Calu3 (cell line): ENCODE measurements at regions not wholly inside any gene's neighbourhood (a gene's known extent, or its start where the extent isn't known, plus 50 kb on each side); places are given as distances from the start of the nearest gene placed in this dataset.
A peak's percentile ranks its signal among the peaks of the same experiment; 100 is the strongest.

ENCODE experiments used
- BruUV-seq: library from RNA; stranded (reverse); fragments of 400-500 nt; replicated peaks from 2 replicates; lab custom pipeline; 2021; lab: Mats Ljungman, UMichigan
- CTCF ChIA-PET: fragments of 300-600 bp; sonication (Branson Sonifier 250); formaldehyde crosslinking; loops from one replicate; lab custom pipeline; 2022; ENCODE audit warnings: antibody characterized with exemption; lab: Charles Lee
- DNase-seq: peaks from one replicate; pipeline ENCODE4 v3.0.0; 2022
- H3K27ac Mint-ChIP-seq: one replicate; pipeline ENCODE4 v1.8.0; 2022; ENCODE audit warnings: mixed read lengths; ENCODE audit not compliant: unreplicated experiment
- H3K27me3 Mint-ChIP-seq: one replicate; pipeline ENCODE4 v1.8.0; 2022; ENCODE audit warnings: mixed read lengths; ENCODE audit not compliant: unreplicated experiment
- H3K36me3 Mint-ChIP-seq: one replicate; pipeline ENCODE4 v1.8.0; 2022; ENCODE audit warnings: mild to moderate bottlenecking, moderate library complexity, mixed read lengths; ENCODE audit not compliant: insufficient read depth, unreplicated experiment
- H3K4me1 Mint-ChIP-seq: one replicate; pipeline ENCODE4 v1.8.0; 2022; ENCODE audit warnings: mild to moderate bottlenecking, low read depth, mixed read lengths; ENCODE audit not compliant: unreplicated experiment
- H3K4me3 Mint-ChIP-seq: one replicate; pipeline ENCODE4 v1.8.0; 2022; ENCODE audit warnings: mild to moderate bottlenecking, low read depth, moderate library complexity, mixed read lengths; ENCODE audit not compliant: unreplicated experiment
- H3K9me3 Mint-ChIP-seq: one replicate; pipeline ENCODE4 v1.8.0; 2022; ENCODE audit warnings: low read depth, mixed read lengths; ENCODE audit not compliant: unreplicated experiment
- CTCF ChIP-seq: fragments of 200-600 bp; IDR thresholded peaks from one replicate; pipeline ENCODE4 v1.8.0; 2022; ENCODE audit warnings: antibody characterized with exemption; ENCODE audit not compliant: unreplicated experiment
- intact Hi-C: fragments of 100-400 bp; cut with micrococcal nuclease; formaldehyde crosslinking; loops from one replicate; pipeline ENCODE4 v1.10.0; 2022; ENCODE audit not compliant: unreplicated experiment

GRCh38 chr2:235325151-235325550, 168.7 kb upstream of the AGAP1 start:
- H3K27ac Mint-ChIP-seq: no peak overlapping the region
- no peaks in the 10 kb centered on the region for H3K9me3 Mint-ChIP-seq
- intact Hi-C loops: no loop called here
- no peak for DNase-seq
- no peak for TF ChIP-seq CTCF
- no TSS peak for BruUV-seq
- no peak overlapping the region for H3K4me3 Mint-ChIP-seq
- CTCF ChIA-PET: no interaction called here
- no peaks in the 10 kb centered on the region for H3K36me3 Mint-ChIP-seq
- H3K4me1 Mint-ChIP-seq: no peaks in the 10 kb centered on the region
- H3K27me3 Mint-ChIP-seq: peaks cover 53% of the 10 kb centered on the region

- BruUV-seq: no TSS peak
- Mint-ChIP-seq H3K4me1 (peaks cover 12% of the 10 kb centered on the region), H3K36me3 (peaks cover 8% of the 10 kb centered on the region), H3K4me3 (no peak overlapping the region), H3K27ac (no peak overlapping the region), H3K27me3 (peaks cover 63% of the 10 kb centered on the region), H3K9me3 (no peaks in the 10 kb centered on the region)
- CTCF ChIA-PET: no interaction called here
- TF ChIP-seq CTCF: no peak
- intact Hi-C loops: no loop called here
- no peak for DNase-seq
Measured at GRCh38 chr2:235328991-235329390, 164.9 kb upstream of the AGAP1 start.

- intact Hi-C loops: no loop called here
- TF ChIP-seq CTCF: no peak
- peak; percentile 58 for DNase-seq
- peaks cover 63% of the 10 kb centered on the region for H3K27me3 Mint-ChIP-seq
- no TSS peak for BruUV-seq
- H3K4me3 Mint-ChIP-seq: peak overlapping the region; percentile 37
- no peaks in the 10 kb centered on the region for H3K9me3 Mint-ChIP-seq
- peak overlapping the region; percentile 59 for H3K27ac Mint-ChIP-seq
- peaks cover 8% of the 10 kb centered on the region for H3K36me3 Mint-ChIP-seq
- CTCF ChIA-PET: interaction anchor here (0.6 to 1.2 kb wide), 3 partner anchors 13 to 220 kb away, joined by 3 to 4 read pairs (median 3); no protein-coding TSS in a partner anchor
- H3K4me1 Mint-ChIP-seq: peaks cover 12% of the 10 kb centered on the region
Measured at GRCh38 chr2:235330775-235331451, 162.9 kb upstream of the AGAP1 start.

DNA sequence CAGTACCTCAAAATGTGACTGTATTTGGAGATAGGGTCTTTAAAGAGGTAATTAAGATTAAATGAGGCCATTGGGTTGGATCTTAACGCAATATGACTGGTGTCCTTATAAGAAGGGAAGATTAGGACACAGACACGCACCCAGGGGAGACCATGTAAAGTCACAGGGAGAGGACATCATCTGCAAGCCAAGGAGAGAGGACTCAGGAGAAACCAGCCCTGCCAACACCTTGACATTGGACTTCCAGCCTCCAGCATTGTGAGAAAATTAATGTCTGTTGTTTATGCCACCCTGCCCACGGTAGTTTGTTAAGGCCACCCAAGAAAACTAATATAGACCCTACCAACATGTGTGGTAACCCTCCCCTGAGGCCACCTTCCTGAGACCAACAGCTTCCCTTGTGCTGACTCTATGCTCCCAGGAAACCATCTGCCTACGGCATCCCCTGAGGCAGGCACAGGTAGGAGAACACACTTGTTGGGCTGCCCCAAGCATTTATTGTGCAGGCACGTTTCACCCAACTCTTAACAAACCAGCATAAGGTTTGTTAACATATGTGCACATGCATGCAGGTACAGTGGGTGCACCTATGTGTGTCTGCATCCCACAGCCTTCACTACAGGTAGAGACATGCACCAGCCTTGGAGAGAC, 161.5 kb upstream of the AGAP1 start:
- H3K27ac Mint-ChIP-seq: no peak overlapping the region
- intact Hi-C loops: no loop called here
- CTCF ChIA-PET: no interaction called here
- no peaks in the 10 kb centered on the region for H3K9me3 Mint-ChIP-seq
- H3K4me3 Mint-ChIP-seq: no peak overlapping the region
- H3K4me1 Mint-ChIP-seq: peaks cover 12% of the 10 kb centered on the region
- DNase-seq: no peak
- peaks cover 70% of the 10 kb centered on the region for H3K27me3 Mint-ChIP-seq
- TF ChIP-seq CTCF: no peak
- no TSS peak for BruUV-seq
- H3K36me3 Mint-ChIP-seq: peaks cover 8% of the 10 kb centered on the region
